NCI-H2196 treated with DMSO at 0.1 percent for 48 hours (cell line): ENCODE measurements at regions not wholly inside any gene's neighbourhood (a gene's known extent, or its start where the extent isn't known, plus 50 kb on each side); places are given as distances from the start of the nearest gene placed in this dataset.

ENCODE experiments used
- DNase-seq: peaks from one replicate; lab custom pipeline; 2025; ENCODE audit not compliant: unreplicated experiment; lab: John Stamatoyannopoulos, UW

DNA sequence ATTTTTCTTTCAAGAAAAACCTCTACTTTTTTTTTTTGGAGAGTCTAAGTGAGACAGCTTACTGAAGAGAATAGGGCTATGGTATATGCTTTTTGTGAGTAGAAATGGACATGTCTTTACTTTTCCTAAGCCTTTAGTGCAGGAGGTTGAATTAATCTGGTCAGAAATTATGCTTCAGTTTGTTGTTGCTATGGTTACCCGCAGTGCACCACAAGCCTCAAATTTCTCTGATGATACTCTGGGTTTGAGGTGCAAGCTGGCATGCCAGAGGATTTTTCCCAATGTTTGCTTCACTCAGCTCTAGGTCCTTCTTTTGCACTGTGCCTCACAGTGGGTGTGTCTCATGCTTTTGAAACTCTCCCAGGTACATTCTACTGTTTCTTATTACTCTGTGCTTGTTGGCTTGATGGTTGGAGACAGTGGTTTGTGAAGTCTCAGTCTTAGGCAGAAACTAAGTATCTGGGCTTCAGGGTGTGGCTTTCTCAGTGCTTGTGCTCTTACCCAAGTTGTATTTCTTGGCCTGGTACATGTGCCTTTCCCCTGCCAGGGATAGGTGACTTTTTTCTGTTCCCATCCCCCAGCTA lies 278.3 kb downstream of the RBM43 start:
- no peak for DNase-seq

DNA sequence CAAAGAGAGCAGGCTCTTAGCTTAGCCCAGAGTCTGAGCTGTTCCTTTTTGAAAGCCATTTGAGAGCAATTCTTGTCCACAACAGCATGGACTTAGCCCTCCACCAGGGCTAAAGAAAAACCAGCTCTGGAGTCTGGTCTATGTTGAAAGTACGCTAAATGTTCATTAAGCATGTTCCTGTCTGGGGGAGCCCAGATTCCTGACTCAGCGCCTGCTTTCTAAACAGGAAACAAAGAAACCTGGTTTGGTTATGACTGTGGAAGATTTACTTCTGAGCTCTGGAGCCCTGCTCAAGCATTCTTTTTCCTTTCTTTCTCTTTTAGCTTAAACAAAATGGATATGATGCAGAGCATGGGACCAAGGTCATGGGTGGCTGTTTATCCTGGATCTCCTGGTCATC lies 279.8 kb downstream of the RBM43 start:
- no peak for DNase-seq

DNA sequence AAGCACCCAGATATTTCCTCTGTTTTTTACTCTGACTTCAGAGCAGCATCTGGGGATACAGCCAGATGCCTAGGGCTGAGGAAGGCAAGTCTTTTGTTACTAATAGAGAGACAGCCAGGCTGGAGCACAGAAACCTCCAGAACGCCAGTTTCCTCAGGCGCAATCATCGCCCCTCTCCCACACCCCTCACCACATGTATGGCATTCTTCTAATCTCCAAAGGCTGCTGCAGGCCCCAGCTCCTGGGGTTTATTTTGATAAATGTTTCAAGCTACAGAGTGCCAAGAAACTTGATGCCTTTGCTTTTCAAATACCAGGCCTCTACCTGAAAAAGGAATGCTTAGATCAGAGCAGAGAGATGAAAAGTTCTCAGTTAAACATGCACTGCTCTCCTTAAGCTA lies 283.6 kb downstream of the RBM43 start:
- DNase-seq = no peak

DNA sequence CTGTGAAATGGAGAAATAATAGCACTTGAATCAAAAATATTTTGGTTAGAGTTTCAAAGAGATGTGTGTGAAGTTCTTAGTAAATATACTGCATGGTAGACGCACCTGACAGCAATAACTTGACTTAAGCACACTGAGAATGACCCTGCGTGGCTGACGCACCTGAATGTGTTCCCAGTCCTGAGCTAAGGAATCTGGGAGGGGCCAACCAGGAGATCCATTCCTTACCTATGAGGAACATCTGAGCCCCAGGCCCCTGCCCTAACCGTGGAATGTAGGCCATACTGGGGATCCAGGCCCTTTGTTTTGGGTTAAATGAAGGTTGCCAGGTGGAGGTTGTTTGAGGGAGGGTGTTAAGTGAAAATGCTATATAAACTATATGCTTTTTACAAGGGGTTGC lies 284.4 kb downstream of the RBM43 start:
- DNase-seq = no peak

DNA sequence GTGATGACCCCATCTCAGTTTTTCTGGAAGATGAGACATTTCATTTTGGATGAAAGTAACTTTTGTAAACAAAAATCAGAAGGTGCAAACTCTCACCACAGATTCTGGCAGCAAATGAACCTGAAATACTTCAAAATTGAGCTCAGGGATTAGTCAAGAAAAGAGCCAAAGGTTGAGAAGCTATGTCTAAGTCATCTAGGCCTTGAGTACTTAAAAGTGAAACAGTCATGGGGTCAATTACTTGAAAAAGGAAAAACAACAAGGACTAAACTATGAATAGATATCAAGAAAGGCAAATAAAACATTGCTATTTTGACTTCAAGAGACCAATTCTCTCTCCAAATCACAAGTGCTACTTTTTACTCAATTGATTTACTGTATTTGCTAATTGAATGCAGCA lies 285.1 kb downstream of the RBM43 start:
- no peak for DNase-seq

DNA sequence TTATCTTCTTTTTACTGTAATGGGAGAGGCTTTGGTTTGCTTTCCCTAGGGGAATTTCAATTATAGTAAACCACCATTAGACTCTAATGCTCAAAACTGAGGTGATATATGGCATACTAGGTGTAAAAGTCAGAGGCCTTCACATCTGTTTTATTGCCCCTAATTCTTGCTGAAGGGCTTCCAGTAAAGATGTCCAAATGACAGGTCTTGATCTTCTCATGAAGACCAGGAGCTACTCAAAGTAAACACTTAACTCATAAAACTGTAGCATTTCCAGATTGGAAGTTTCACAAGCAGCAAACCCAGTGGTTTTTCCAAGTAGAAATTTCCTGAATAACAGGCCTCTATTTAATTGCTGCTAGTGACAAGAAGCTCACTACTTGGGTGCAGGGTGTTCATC lies 286.8 kb downstream of the RBM43 start:
- no peak for DNase-seq

DNA sequence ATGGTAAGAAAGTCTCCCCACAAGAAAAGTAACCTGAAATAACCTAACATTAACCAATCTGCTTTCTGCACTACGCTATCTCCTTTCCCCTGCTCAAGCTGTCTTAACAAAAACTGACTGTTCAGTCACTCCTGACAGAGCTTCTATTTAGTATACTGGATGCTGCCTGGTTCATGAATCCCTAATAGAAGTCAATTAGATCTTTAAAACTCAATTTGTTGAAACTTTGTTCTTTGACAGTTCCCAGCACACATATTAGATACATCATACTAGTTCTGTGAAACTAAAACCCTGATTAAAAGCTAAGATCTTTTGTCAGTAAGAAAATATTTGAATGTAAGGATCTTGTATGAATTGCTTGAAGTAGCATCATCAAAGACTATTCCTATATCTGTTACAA lies 287.4 kb downstream of the RBM43 start:
- DNase-seq = no peak

DNA sequence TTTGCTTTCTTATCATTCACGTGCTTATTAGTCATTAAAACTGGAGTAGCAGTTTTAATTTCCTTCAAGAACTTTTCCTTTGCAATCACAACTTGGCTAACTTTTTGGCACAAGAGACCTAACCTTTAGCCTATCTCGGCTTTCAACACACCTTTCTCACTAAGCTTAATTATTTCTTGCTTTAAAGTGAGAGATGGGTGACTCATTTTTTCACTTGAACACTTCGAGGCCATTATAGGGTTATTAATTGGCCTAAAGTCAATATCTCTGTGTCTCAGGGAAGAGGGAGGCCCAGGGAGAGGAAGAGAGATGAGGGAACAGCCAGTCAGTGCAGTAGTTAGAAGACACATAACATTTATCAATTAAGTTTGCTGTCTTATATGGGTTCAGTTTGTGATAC lies 289.8 kb downstream of the RBM43 start:
- DNase-seq = no peak

DNA sequence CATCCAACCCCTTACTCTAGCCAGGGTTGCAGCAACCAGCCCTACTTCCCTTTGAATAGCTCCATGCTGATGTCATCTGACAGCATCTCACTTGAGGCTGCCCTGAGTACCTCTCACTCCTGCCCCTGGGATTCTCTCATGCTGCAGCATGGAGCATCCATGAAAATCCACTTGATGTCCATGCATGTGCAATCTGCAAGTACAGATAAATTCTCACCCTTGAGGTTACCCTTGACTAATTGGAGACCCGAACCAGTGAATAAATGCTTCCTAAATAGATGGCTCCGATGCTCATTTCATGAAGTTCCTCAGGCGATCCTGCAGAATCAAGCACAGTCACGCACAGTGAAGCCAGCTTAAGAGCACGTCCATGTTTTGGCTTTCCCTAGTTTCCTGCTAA lies 298.3 kb downstream of the RBM43 start:
- no peak for DNase-seq

DNA sequence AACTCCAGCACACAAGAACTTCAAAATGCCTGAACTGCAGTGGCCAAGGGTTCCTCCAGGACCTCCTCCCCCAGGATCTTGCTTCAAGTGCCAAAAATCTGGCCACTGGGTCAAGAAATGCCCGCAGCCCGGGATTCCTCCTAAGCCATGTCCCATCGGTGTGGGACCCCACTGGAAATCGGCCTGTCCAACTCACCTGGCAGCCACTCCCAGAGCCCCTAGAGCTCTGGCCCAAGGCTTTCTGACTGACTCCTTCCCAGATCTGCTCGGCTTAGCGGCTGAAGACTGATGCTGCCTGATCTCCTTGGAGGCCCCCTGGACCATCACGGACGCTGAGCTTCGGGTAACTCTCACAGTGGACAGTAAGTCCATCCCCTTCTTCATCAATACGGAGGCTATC lies 306.4 kb downstream of the RBM43 start:
- no peak for DNase-seq

DNA sequence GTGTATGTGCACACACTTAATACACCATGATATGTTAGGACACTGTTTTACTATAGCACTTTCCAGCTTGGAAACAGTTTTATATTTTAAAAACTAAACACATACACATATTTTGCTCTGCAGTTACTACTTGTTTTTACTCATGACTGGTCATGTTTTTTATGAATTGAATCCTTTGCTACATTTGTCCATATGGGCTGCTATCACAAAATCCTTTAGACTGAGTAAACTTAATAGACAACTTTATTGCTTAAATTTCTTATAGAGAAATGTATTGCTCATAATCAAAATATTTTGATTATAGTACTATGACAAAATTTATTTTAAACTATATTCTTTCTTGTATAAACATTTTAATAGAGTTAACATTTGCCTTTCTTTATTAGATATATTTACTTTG lies 314.8 kb downstream of the RBM43 start:
- no peak for DNase-seq

DNA sequence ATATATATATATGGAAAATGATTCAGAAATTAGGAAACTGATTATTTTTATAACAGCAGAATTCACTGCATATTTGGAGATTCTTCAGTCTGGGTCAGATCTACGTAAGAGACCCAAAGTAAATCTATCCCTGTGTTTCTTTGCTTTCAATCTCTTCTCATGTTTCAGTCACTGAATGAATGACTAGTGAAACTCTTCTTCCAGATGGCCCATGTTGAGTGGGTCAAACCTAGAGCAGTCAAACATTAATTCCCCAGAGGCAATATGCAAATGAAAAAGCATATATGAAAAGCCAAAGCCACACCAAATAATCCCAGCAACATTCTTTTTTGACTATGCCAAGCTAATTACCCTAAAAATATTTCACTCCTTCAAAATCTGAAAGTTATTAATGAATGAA lies 317.3 kb downstream of the RBM43 start:
- no peak for DNase-seq

DNA sequence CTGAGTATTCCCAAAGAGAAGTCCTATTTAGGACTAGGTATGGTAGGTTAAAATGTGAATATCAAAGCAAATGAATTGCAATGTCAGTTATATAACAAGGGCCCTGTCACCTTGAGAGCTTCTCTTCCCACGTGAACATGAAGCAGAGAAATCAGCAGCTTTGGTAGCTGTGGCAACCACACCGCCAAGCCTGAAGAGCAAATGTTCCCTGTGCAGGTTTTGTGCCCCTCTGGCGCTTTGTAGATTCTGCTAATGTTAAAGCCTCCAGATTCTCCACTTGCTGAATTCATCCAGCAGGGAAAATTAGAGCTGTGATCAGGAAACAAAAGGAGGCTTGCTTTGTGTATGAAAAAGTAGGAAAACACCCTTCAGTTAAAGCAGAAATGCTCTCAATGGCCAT lies 322.6 kb downstream of the RBM43 start:
- DNase-seq = no peak

DNA sequence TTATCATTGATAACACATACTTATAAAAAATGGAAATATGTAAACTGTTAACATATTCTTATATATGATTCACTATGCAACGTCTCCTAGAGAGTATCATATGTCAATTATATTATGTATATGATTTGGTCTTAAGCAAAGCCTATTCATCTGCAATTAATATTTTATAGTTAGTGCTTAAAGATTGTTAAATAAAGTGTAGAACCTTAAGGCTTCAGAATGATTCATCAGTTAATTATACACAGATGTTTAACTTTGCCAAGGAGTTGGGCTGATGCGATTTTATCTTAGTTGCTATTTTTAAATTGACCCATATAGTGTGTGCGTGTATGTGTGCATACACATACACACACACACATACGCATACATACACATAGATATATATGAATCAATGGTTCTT lies 323.1 kb downstream of the RBM43 start:
- no peak for DNase-seq

DNA sequence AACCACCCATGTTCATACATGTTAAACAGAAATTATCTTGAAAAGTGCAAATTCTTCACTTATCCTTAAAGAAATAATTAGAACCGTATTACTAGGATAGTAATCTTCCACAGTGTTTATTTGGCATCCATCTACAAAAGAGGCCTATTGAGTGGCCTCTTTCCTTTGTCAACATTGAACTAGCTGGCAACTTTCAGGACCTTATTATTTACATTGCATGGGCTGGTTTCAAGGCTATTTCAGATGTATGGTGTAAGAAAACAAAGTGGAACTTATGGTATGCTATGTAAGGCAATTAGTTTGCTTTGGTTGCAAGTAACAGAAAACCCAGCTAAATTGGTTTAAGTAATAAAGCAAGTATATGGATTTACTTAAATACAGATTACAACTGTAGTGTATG lies 324.6 kb downstream of the RBM43 start:
- DNase-seq = no peak

DNA sequence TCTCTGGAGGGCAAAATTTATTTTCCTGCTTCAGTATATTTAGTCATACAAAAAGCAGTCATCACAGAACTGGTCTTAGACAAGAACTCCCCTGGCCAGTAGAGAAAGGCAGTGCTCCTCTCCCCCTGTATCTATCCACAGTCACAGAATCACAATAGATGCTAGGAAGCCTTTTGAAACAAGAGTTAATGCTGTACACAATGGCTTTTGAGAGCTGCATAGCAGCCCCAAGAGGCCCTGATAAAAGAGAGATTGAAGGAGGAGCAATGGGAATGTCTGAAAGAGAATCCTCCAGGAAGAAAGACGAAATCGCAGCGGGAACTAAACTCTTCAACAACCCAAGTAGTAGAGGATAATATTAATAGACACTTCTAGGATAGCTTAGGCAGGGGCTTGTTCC lies 330.2 kb downstream of the RBM43 start:
- DNase-seq = no peak

DNA sequence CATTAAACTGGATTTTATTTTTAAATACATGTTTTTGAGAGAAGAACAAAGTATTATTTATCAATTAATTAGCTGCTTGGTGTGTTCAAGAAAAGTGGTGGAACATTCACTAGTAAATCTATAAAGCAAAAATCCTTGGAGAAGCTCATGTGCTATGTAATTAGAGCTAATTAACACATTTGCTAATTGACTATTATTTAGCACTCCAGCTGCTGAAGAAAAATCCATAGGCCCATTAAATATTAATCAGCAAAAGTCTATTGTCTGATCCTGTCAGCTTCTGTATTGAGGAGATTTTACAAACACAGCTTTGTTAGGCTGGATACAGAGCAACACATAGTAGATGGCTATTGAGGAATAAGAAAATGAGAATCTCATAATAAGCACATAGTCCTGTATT lies 336.1 kb downstream of the RBM43 start:
- no peak for DNase-seq

DNA sequence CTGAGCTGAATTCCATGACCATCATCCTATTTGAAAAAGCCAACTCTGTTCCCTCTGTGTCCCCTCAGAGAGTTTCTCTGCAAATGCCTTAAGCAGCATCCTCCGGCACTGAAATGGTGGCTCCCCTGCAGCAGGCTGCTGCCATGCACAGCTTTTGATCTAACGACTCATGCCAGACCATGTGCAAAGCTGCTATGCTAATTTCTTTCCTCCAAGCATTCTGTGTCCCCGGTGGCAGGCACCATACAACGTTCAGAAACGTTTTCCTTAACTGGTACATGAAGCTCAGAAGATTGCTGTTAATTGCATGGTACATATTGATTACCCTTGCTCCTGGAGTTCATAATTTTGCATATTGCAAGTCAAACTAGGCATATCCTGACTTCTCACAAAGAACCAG lies 336.8 kb downstream of the RBM43 start:
- DNase-seq = no peak

DNA sequence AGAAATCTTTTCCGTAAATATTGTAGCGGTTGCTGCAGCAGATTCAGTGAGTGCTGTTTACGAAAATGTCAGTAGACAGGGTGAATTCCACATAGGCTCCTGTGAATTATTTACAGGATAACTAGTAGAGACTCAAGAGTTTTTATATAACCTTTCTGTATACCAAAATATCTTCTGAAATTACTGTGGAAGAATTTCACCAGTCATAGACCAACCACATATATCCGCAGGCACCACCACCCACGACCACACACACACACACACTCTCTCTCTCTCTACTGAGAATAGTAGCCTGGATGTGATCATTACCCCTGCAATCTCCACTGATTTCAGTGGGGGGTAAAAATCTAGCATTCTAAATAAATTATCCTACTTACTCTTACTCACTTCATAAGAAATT lies 341.8 kb downstream of the RBM43 start:
- DNase-seq = no peak

DNA sequence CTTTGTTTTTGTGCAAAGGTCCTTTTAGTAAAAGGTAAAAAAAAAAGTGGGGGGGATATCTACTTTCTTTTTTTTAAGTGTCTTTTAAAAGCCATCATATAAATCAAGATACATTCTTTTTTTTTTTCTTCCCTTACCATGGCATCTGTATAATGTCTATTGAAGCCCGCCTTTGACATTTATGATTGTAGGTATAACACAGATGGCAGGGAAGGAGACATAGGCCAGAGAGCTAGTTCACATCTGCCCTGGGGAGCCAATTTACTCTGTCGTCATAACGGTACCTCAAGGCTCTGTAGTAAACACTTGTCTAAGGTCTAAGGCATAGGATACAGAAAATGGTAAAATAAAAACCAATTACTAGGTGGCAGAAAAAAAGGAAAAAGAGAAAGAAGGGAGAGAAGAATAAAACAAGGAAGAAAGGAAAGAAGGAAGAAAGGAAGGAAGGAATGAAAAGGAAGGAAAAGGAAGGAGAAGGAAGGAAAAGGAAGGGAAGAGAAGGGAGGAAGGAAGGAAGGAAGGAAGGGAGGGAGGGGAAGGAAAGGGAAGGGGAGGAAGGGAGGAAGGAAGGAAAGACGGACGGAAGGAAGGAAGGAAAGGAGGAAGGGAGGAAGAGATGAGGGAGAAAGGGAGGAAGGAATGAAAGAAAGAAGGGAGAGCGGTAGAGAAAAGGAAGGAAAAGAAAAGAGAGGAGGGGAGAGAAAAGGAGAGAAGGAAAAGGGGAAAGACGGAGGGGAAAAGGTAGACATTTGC lies 343.5 kb downstream of the RBM43 start:
- no peak for DNase-seq

DNA sequence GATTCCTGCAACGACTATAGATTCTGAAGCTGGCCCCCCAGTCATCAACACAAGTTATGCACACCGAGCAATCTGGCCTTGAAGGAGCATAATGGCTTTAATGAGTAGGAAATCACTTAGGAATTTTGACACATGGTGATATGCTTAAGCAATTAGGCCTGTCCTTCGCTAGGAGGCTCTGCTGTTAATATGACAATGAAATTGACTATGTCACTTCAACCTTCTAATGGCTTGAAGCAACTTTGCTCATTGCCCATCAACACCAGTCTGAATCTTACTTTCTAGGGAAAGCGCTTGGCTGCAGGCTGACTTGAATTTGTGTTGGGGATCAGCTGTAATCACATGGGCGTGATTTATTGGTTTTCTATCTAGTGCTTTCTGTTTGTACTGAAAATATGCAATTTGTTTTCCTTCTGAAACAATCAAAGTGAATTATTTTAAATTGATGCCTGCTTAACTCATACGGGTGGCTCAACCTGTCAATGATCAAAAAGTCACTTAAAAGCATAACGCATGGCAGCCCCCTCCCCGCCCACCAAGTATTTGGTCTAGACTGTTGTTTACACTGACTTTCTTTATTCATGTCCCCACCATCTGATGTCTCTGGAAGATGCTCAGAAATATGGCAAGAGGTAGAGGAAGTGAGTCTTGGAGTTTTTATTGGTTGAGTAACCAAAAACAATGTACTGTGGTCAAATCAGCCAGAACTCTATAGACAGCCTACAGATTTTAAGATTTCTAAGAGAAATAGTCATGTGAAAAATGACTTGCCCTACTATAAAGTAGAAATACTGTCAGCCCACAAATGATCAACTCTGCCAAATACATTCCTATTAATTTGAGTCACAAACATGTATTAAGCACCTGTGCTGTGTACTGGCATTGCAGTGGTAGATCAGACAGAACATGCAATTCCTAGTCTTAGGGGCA lies 344.9 kb downstream of the RBM43 start:
- no peak for DNase-seq

DNA sequence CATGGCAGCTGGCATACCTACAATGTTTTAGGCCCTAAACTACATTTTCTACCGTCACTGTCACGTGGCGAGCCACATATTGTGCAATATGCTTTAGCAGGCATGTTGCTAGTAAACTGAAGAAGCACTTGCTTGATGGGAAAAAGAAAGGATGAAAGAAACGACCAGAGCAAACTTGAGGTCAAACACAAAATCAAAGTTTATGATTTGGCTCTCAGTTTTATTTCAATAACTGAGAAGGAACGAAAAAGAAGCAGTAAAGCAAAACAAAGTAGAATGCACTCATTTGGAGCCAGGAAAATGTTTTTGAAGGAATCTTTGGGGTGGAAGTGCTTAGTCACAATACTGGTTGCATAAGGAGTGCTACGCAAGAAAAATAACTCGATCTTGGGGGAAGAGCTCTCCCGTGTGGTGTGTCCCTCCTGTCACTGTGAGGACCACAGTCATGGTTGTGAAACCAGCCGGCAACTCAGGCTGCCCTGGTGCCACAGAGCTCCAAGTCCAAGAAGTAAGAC lies 349.8 kb downstream of the RBM43 start:
- no peak for DNase-seq
